NK-92 treated with Interleukin-12 subunit alpha and Interleukin-12 subunit beta, amount 100 ng/mL, for 24 hours (cell line): ENCODE measurements at regions not wholly inside any gene's neighbourhood (a gene's known extent, or its start where the extent isn't known, plus 50 kb on each side); places are given as distances from the start of the nearest gene placed in this dataset.
"Not testable (repeated sequence)": the region's sequence is repeated elsewhere in the genome, so short reads cannot be mapped to it uniquely, and the experiment has no call there.

Experiments used
- DNase-seq: peaks from one replicate; lab custom pipeline; 2025; lab: John Stamatoyannopoulos, UW

DNA sequence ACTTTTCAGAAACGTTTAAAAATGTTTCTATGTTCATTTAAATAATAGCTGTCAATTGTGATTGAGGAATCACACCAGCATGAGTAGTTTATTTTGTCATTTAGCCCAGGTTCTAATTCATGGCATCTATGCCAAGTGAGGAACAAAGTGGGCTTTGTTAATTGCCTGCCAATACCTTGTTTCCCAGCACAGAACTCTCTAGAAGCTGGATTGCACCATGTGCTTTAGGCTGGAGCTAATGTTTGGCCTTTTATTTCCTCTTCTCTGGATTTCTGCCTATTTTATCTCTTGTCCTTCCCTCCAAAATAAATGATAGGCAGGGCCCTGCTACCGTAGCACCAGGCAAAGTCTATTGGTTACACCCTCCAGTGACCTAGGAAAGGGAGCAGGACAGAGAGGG lies 109.9 kb upstream of the ITGB1 start:
- no peak for DNase-seq

DNA sequence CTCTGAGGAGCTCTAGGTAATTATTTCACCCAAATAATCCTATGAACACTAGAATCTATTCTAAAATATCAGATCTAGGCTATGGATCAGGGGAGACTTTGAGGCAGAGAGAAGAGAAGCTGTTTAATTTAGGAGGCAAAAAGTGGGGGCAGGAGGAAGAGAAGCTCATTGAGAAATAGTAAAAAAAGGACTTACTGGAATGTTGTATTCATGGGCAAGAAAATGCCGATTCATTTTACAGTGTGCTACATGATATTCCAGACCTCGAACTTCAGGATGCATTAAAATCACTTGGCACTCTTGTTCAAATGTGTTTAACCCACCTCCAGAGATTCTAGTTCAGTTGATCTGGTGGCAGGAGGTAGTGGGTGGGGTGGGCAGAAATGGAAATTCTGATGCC lies 109.5 kb upstream of the ITGB1 start:
- DNase-seq = no peak

DNA sequence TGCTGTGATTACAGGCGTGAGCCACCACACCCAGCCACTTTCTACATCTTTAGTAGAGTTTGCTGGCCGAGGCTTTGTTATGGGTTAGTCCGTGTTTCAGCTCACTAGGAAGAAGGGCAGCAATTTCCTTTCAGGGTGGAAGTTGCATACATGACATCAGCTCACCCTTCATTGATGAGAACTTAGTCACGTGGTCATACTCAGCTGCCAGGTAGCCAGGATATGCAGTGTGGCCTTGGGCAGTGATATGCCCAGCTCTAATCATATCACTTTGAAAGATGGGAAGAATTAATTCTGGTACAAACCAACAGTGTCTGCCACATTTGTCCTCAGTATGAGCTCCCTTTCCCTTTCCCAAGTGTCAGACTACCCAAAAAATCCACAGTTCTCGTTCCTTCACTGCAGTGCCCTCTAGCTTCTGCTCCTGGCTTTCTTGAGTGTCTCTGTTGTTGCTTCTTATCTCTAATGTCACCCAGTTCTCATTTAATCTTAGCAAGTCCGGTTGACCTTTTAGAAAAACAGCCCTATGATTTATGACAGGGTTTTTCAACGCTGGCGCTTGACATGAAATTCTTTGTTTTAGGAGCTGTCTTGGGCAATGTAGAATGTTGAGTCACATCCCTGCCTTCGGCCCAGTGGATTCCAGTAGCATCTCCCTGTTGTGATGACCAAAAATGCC lies 108.7 kb upstream of the ITGB1 start:
- DNase-seq = no peak

DNA sequence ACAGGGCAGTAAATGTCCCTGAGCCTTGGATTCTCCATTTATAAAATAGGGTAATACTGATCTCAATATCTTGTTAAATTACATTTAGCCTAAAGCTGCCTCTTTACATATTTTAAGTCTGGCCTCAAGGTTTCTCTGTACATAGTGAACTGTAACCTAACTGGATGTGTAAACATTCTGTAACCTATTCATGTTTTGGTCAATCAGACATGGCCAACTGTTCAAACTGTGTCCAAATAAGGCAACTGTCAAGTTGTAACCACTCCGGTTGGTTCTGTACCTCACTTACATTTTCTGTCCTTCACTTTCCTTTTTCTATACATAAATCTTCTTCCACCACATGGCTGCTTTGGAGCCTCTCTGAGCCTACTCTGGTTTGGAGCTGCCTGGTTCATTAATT lies 107.1 kb upstream of the ITGB1 start:
- no peak for DNase-seq

GRCh38 chr10:33064706-33065105 lies 106.7 kb upstream of the ITGB1 start:
- DNase-seq = no peak

DNA sequence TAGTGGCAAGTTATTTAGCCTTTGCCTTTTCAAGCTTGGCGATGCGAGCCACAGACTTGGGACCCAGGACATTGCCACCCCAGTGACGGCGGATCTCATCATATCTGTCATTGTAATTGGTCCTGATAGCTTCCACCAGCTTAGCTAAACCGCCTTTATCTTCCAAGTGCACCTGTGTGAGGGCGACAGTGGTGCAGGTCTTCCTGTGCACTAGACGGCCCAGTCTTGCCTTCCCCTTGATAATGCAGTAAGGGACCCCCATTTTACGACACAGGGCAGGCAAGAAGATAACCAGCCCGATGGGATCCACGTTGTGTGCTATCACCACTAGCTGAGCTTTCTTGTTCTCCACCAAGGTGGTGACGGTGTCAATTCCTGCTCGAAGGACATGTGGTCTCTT lies 99.6 kb upstream of the ITGB1 start:
- DNase-seq = no peak

GRCh38 chr10:33056828-33057596 lies 99.0 kb upstream of the ITGB1 start:
- DNase-seq = no peak

GRCh38 chr10:33055625-33056024 lies 97.6 kb upstream of the ITGB1 start:
- DNase-seq = no peak

- DNase-seq = no peak
Measured at GRCh38 chr10:33052915-33053810, 95.1 kb upstream of the ITGB1 start.

GRCh38 chr10:33052263-33052875 lies 94.3 kb upstream of the ITGB1 start:
- no peak for DNase-seq

- DNase-seq = not testable (repeated sequence)
Measured at GRCh38 chr10:33049963-33050920, 92.2 kb upstream of the ITGB1 start.

- DNase-seq = no peak
Measured at GRCh38 chr10:33048223-33048622, 90.2 kb upstream of the ITGB1 start.

GRCh38 chr10:33047655-33048054 lies 89.6 kb upstream of the ITGB1 start:
- no peak for DNase-seq

DNA sequence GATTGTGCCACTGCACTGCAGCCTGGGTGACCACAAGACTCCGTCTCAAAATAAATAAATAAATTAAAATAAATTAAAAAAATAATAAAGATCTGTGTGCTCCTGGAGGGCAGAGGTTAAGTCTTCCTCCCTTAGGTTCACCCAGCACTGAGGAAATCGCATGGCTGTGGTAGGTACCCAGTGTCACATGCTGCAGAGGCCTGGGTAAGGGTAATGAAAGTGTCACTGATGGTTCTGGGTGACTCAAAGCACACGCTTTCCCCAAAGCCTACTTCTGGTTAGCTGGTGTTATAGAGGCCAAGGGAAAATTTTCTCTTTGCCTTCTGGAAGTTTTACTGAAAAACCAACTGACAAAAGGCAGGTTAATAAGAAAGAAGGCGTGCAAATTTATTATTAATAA lies 88.8 kb upstream of the ITGB1 start:
- DNase-seq = peak; percentile 12

- DNase-seq = no peak
Measured at GRCh38 chr10:33045421-33045820, 87.4 kb upstream of the ITGB1 start.

- DNase-seq = no peak
Measured at GRCh38 chr10:33042565-33042964, 84.5 kb upstream of the ITGB1 start.

DNA sequence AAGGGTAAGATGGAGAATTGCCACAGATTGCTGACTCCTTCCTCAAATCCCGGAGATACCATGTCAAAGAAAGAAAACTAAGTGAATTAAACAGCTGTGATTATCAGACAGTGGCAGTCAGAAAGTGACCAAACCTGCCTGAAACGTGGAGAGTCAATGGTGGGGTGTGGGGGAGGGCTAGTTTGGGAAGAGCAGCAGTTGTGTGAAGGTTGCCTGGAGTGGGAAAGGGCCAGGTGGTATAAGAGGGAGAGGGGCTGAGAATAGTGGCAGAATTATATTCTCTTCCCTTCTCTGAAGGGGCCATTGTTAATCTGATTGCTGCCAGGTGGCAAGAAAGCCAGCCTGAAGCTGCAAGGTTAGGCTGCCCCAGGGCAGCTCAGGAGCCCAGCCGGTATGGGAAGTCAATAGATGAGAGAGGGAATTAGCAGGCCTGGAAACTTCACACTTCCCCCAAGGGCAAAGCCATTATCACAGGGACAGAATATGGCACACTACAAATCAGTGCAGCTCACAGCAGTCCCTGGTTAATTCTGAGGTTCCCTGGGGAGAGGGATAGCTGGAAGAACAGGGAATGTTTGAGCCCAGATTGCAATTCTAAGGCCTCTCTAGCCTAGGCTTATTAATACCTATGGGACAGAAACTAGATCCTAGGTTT lies 83.9 kb upstream of the ITGB1 start:
- DNase-seq = no peak

DNA sequence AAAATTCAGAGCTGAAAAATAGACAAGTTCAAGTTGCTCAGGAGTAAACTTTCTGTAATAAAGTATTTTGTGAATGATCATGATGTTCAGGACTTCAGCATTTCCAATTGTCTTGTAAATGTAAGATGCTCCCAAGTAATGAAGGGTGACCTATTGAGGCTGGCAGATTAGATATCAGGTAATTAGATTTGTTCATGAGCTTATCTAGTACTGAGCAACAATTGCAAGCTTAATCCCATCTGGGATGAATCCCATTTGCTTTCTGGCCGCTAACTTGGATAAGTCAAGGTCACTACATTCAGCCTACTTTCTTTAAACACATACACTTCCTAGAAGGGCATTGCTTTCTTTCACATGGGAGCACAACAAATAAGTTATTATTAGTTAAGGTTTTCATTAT lies 82.4 kb upstream of the ITGB1 start:
- no peak for DNase-seq

DNA sequence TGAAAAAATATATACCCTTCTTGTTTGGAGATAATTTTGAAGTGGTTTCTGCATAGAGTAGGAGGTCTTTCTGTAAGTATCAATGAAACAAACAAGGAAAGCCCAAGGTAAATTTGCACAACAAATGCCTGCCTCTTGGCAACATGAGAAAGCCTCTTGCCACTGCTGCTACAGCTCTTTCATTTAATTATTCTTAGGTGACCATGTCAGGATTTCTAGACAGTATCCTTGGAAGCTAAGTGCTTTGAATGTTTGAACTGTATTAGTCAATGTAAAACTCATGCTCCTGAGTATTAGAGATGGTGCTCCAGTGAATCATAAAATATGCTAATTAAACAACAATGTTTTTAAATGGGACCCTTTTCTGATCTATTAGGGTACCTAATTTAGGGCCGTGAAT lies 81.2 kb upstream of the ITGB1 start:
- no peak for DNase-seq

- DNase-seq = no peak
Measured at GRCh38 chr10:33038672-33039071, 80.6 kb upstream of the ITGB1 start.

GRCh38 chr10:33037726-33038125 lies 79.7 kb upstream of the ITGB1 start:
- DNase-seq = no peak
